ENCODE measurements at regions not wholly inside any gene's neighbourhood (a gene's known extent, or its start where the extent isn't known, plus 50 kb on each side); places are given as distances from the start of the nearest gene placed in this dataset.
"Not testable (repeated sequence)": the region's sequence is repeated elsewhere in the genome, so short reads cannot be mapped to it uniquely, and the experiment has no call there.

DNA sequence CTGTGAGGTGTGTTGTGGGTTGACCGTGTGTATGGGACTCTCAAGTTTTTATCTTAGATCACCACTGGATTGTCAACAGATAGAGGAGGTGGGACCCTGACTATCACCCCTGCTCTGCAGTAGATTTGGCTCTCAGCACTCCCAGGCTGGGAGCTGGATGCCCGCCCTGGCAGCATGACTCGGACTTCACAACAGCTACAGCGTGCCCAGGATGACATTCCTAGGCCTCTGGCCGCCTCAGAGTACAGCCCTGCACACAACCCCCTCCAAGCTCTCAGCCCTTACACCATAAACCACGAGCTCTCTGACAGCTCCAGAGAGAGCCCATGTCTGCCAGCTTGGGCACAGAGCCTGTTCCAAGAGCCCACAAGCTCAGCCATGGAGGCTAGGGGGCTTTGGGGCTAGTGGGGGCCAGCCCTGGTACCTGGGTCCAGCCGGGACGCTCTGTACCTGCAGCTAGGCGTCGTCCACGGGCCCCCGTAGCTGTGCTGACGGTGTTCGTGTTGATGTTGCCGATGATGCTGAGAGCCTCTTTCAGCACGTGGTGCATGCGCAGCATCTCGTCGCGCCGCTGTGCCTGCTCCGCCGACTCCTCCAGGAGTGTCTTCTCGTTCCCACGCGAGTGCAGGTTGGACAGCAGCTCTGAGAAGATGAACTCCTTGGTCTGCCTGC, 66.1 kb upstream of the LYSMD4 start:
- FAIRE-seq; CTCF ChIA-PET (ENCODE audit: low intra/inter-chr PET ratio); H3K79me2 ChIP-seq (ENCODE audit: control insufficient read depth, insufficient read depth, low read length); intact Hi-C loops (cut with micrococcal nuclease); BruUV-seq (replicated peaks); POLR2A ChIA-PET; H3K4me2 ChIP-seq (ENCODE audit: insufficient read depth, low read length); H3K9me1 ChIP-seq (ENCODE audit: control insufficient read depth, insufficient read depth, low read length); H4K20me1 ChIP-seq (replicated peaks; ENCODE audit: control insufficient read depth, insufficient read depth, low read length); H3K36me3 ChIP-seq (ENCODE audit: control insufficient read depth, insufficient read depth, low read length); H3K4me3 ChIP-seq; H3K9me3 ChIP-seq (replicated peaks; ENCODE audit: control insufficient read depth, insufficient read depth, low read depth, low read length); DNase-seq (ENCODE audit: extremely low read depth in 1 of 4, low spot score in 3 of 4); H3K4me1 ChIP-seq (replicated peaks in 1 of 2; ENCODE audit: control insufficient read depth in 2 of 2, insufficient read depth in 2 of 2, low read length in 2 of 2); H2AFZ ChIP-seq (ENCODE audit: low read depth, low read length); H3K9ac ChIP-seq (ENCODE audit: insufficient read depth in 1 of 2, low read depth in 2 of 2, low read length in 2 of 2); H3K27ac ChIP-seq (ENCODE audit: extremely low read depth, low read depth, low read length): not testable (repeated sequence)
- TF ChIP-seq, protein P1, sequence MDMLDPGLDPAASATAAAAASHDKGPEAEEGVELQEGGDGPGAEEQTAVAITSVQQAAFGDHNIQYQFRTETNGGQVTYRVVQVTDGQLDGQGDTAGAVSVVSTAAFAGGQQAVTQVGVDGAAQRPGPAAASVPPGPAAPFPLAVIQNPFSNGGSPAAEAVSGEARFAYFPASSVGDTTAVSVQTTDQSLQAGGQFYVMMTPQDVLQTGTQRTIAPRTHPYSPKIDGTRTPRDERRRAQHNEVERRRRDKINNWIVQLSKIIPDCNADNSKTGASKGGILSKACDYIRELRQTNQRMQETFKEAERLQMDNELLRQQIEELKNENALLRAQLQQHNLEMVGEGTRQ (CRISPR knock-in tag; IDR thresholded peaks at IDR 0.05): 0 out of 2 replicates have a peak, but pooled peaks have one; percentile 17
- H3K27me3 ChIP-seq (ENCODE audit: control insufficient read depth in 2 of 2, insufficient read depth in 2 of 2, low read length in 2 of 2): peaks cover 0 to 12% of the 10 kb centered on the region in 2 experiments; a peak in 2 of 5 replicates
- in situ Hi-C loops (cut with MboI): loop anchor here (5.0 kb wide), 1 partner anchor 1968 kb away; no protein-coding TSS in a partner anchor
- 1% methylated on average over 24 of the region's 26 CpGs for WGBS (ENCODE audit: insufficient coverage, low coverage, missing lambda C conversion rate)
- peak; percentile 26; the same call in 1 of the 3 replicates for ATAC-seq

DNA sequence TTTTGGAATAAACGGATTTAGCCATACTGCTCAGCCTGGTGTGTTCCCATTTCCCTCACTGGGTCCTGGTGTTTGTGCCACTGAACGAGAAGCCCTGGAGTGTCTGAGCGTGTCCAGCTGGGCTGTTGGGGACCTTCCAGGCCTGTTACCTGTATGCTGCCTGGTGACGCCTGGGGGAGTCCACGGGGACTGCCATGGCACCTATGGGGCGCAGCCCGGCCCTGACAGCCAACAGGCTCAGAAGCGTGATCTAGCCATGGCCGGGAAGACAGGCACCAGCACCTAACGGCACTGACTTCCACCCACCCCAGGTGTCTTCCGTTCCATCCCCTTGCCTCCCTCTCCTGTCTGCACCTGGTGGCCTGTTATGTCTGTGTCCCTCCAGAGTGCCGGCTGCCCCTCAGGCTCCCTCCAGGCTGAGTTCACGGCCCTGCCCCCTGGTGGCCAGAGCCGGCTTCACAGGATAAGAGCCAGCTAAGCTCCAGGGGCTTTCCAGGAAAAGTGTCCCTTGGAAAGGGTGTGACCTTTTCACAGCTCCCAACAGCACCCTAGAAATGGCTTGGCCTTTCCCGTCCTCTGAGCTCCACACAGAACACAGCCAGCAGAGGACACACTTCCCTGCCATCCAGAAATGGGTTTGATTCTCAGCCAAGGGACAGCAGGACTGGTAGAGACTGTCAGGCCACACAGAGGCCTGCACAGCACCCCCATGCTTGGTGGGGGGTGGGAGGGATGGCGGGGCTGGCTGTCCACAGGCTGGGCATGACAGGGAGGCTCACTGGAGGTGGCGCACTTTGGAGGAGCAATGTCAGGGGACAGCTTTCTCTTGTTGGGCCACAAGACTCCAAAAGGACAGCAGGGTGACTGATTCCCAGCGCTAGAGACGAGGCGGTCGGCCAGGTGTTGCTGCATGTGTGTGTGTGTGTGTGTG, 64.0 kb upstream of the LYSMD4 start:
- peaks cover 0 to 12% of the 10 kb centered on the region in 2 experiments; a peak in 2 of 5 replicates for H3K27me3 ChIP-seq (ENCODE audit: control insufficient read depth in 2 of 2, insufficient read depth in 2 of 2, low read length in 2 of 2)
- DNase-seq (ENCODE audit: extremely low read depth in 1 of 4, low spot score in 3 of 4); H3K4me2 ChIP-seq (ENCODE audit: insufficient read depth, low read length); CTCF ChIA-PET (ENCODE audit: low intra/inter-chr PET ratio); H4K20me1 ChIP-seq (replicated peaks; ENCODE audit: control insufficient read depth, insufficient read depth, low read length); H3K9ac ChIP-seq (ENCODE audit: insufficient read depth in 1 of 2, low read depth in 2 of 2, low read length in 2 of 2); H3K9me3 ChIP-seq (replicated peaks; ENCODE audit: control insufficient read depth, insufficient read depth, low read depth, low read length); H3K9me1 ChIP-seq (ENCODE audit: control insufficient read depth, insufficient read depth, low read length); H3K36me3 ChIP-seq (ENCODE audit: control insufficient read depth, insufficient read depth, low read length); BruUV-seq (replicated peaks); intact Hi-C loops (cut with micrococcal nuclease); POLR2A ChIA-PET; H3K4me3 ChIP-seq; H3K79me2 ChIP-seq (ENCODE audit: control insufficient read depth, insufficient read depth, low read length); H3K27ac ChIP-seq (ENCODE audit: extremely low read depth, low read depth, low read length); H3K4me1 ChIP-seq (replicated peaks in 1 of 2; ENCODE audit: control insufficient read depth in 2 of 2, insufficient read depth in 2 of 2, low read length in 2 of 2); H2AFZ ChIP-seq (ENCODE audit: low read depth, low read length): not testable (repeated sequence)
- ATAC-seq (peak; percentile 59; the same call in 1 of the 3 replicates), FAIRE-seq (peak; percentile 84)
- 2% methylated on average over 9 of the region's 21 CpGs for WGBS (ENCODE audit: insufficient coverage, low coverage, missing lambda C conversion rate)
- in situ Hi-C loops (cut with MboI): loop anchor here (5.0 kb wide), 1 partner anchor 1970 kb away; no protein-coding TSS in a partner anchor
